ENCODE measurements at regions not wholly inside any gene's neighbourhood (a gene's known extent, or its start where the extent isn't known, plus 50 kb on each side); places are given as distances from the start of the nearest gene placed in this dataset.

DNA sequence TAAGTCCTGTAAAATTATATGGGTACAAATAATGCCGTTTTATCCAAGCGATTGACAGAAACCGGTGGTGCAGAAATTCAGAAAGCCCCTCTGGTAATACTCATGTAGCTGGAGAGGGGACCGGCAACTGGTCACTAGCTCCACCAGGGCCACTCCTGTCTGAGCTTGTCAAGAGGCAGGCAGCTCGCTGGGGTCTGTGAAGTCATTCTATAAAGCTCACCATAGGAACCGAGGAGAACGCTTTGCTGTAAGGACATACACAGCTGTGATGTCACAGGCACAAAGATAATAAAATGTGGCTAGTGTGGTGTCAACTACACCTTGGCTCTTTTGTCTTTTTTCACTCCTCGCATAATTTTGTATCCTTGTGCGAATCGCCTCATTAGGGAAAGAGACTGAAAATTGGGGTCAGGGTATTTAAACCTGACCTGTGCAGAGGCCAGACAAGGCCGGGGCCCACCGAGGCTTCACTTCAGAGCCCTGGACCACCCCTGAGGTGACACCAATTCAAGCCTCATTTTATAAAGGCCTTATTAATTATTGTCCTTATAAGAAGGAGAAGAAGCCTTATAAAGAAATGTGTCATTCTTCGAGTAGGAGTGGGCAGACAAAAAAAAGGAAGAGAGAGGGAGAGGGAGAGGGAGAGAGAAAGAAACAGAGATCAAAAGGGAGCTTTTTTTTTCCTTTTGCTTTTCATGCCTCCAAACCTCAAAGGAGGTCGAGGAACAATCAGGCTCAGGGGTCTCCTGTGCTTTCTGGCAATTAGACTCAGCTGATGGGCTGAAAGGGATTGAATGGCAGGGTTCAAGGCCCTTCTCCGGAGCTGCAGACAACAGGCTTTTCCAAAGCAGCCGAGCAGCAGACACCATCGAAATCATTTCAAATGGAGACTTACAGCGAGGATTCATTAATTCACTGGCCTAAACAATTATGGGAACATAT, 813.3 kb upstream of the ARRDC4 start:
- TF ChIP-seq TAF1 (IDR thresholded peaks at IDR 0.05; ENCODE audit: borderline replicate concordance, insufficient read depth, low read length): no peak
- TF ChIP-seq POLR2AphosphoS5 (IDR thresholded peaks at IDR 0.05; ENCODE audit: low read depth, low read length): no peak
- TF ChIP-seq, protein P1, sequence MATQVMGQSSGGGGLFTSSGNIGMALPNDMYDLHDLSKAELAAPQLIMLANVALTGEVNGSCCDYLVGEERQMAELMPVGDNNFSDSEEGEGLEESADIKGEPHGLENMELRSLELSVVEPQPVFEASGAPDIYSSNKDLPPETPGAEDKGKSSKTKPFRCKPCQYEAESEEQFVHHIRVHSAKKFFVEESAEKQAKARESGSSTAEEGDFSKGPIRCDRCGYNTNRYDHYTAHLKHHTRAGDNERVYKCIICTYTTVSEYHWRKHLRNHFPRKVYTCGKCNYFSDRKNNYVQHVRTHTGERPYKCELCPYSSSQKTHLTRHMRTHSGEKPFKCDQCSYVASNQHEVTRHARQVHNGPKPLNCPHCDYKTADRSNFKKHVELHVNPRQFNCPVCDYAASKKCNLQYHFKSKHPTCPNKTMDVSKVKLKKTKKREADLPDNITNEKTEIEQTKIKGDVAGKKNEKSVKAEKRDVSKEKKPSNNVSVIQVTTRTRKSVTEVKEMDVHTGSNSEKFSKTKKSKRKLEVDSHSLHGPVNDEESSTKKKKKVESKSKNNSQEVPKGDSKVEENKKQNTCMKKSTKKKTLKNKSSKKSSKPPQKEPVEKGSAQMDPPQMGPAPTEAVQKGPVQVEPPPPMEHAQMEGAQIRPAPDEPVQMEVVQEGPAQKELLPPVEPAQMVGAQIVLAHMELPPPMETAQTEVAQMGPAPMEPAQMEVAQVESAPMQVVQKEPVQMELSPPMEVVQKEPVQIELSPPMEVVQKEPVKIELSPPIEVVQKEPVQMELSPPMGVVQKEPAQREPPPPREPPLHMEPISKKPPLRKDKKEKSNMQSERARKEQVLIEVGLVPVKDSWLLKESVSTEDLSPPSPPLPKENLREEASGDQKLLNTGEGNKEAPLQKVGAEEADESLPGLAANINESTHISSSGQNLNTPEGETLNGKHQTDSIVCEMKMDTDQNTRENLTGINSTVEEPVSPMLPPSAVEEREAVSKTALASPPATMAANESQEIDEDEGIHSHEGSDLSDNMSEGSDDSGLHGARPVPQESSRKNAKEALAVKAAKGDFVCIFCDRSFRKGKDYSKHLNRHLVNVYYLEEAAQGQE (IDR thresholded peaks at IDR 0.05; ENCODE audit: insufficient read depth in 1 of 2, low read depth in 2 of 2, low read length in 2 of 2): no peak
- TF ChIP-seq FOXP2 (optimal IDR thresholded peaks at IDR 0.05; ENCODE audit: borderline replicate concordance, extremely low read depth, extremely low read length, insufficient read depth): no peak

Measured in PFSK-1 (cell line).